ENCODE measurements at regions not wholly inside any gene's neighbourhood (a gene's known extent, or its start where the extent isn't known, plus 50 kb on each side); places are given as distances from the start of the nearest gene placed in this dataset.

- TF ChIP-seq CTCF (conservative IDR thresholded peaks at IDR 0.05; ENCODE audit: low read length): no peak
- TF ChIP-seq EZH2phosphoT487 (IDR thresholded peaks at IDR 0.05; ENCODE audit: borderline replicate concordance): no peak
Measured at GRCh38 chr13:107480130-107480529, 735.2 kb downstream of the LIG4 start.
